H1 (cell line): ENCODE measurements at regions not wholly inside any gene's neighbourhood (a gene's known extent, or its start where the extent isn't known, plus 50 kb on each side); places are given as distances from the start of the nearest gene placed in this dataset.

ENCODE experiments used
- CTCF ChIA-PET: fragments of 300-600 bp; sonication (Branson Sonifier 250); formaldehyde crosslinking; loops from one replicate; lab custom pipeline; 2021; ENCODE audit not compliant: partially characterized antibody; lab: Charles Lee
- POLR2A ChIA-PET: fragments of 300-600 bp; sonication (Branson Sonifier 250); formaldehyde crosslinking; loops from one replicate; lab custom pipeline; 2021; ENCODE audit warnings: inconsistent platforms; ENCODE audit not compliant: partially characterized antibody; lab: Charles Lee
- DNase-seq, 2 experiments: peaks; one replicate each; pipeline versions ENCODE4 v3.0.0 to v3.0.0-alpha.2; 2010 to 2022; ENCODE audit warnings: low spot score in 2 of 2, low read depth in 1 of 2, mixed read lengths in 1 of 2
- FAIRE-seq: peaks from 2 replicates; lab custom pipeline; 2011; peaks lifted over from hg19 to GRCh38; lab: Jason Lieb, UNC
- H2AFZ ChIP-seq: 2 replicates; pipeline ENCODE4 v1.8.1; 2012; ENCODE audit warnings: low read length, inconsistent platforms
- H2AK5ac ChIP-seq: 2 replicates; pipeline ENCODE4 v1.6.1; 2013; ENCODE audit warnings: low read depth, low read length
- H2BK120ac ChIP-seq: replicated peaks from 2 replicates; pipeline ENCODE3; 2013; ENCODE audit warnings: low read depth, low read length, inconsistent platforms
- H2BK12ac ChIP-seq: 2 replicates; pipeline ENCODE4 v1.6.1; 2013; ENCODE audit warnings: low read depth, low read length
- H2BK15ac ChIP-seq: 2 replicates; pipeline ENCODE4 v1.6.1; 2013; ENCODE audit warnings: low read length
- H2BK20ac ChIP-seq: 2 replicates; pipeline ENCODE4 v1.6.1; 2013; ENCODE audit warnings: low read length
- H2BK5ac ChIP-seq: 2 replicates; pipeline ENCODE4 v1.6.1; 2013; ENCODE audit warnings: low read depth, low read length
- H3K14ac ChIP-seq: 2 replicates; pipeline ENCODE4 v1.6.1; 2013; ENCODE audit warnings: inconsistent platforms; ENCODE audit not compliant: insufficient read length
- H3K18ac ChIP-seq: 2 replicates; pipeline ENCODE4 v1.6.1; 2013; ENCODE audit warnings: low read length; ENCODE audit errors: extremely low read depth
- H3K23ac ChIP-seq: 2 replicates; pipeline ENCODE4 v1.6.1; 2013; ENCODE audit warnings: inconsistent platforms; ENCODE audit not compliant: insufficient read length
- H3K23me2 ChIP-seq: 2 replicates; pipeline ENCODE4 v1.6.1; 2013; ENCODE audit warnings: low read depth, low read length
- H3K27ac ChIP-seq: 2 replicates; pipeline ENCODE4 v1.6.1; 2011; ENCODE audit warnings: low read depth, low read length, inconsistent platforms
- H3K27me3 ChIP-seq, 4 experiments: replicated peaks in 1 of 4; 1 replicate in 1 of 4; 2 replicates in 3 of 4; pipeline versions ENCODE4 v1.6.1 to v1.8.1; 2011 to 2013; ENCODE audit warnings: low read length in 3 of 4, mild to moderate bottlenecking in 3 of 4, inconsistent platforms in 2 of 4, mixed read lengths in 2 of 4, moderate library complexity in 1 of 4; ENCODE audit not compliant: control insufficient read depth in 3 of 4, insufficient read depth in 3 of 4; ENCODE audit errors: extremely low read depth in 1 of 4
- H3K36me3 ChIP-seq, 4 experiments: 2 replicates each; pipeline versions ENCODE4 v1.6.1 to v1.8.1; 2011 to 2013; ENCODE audit warnings: mild to moderate bottlenecking in 4 of 4, low read length in 3 of 4, moderate library complexity in 2 of 4, control low read depth in 1 of 4, inconsistent platforms in 1 of 4; ENCODE audit not compliant: insufficient read depth in 4 of 4, control insufficient read depth in 2 of 4
- H3K4ac ChIP-seq: replicated peaks from 2 replicates; pipeline ENCODE3; 2013; ENCODE audit warnings: low read length, low read depth, mixed read lengths, inconsistent platforms; ENCODE audit not compliant: insufficient read length
- H3K4me1 ChIP-seq, 4 experiments: replicated peaks in 1 of 4; 1 replicate in 1 of 4; 2 replicates in 3 of 4; pipeline versions ENCODE4 v1.6.1 to v1.8.1; 2011 to 2013; ENCODE audit warnings: low read length in 3 of 4, inconsistent platforms in 2 of 4, mixed read lengths in 1 of 4; ENCODE audit not compliant: insufficient read depth in 4 of 4, control insufficient read depth in 3 of 4
- H3K4me2 ChIP-seq, 2 experiments: 2 replicates each; pipeline versions ENCODE4 v1.6.1 to v1.8.1; 2011 to 2013; ENCODE audit warnings: low read depth in 2 of 2, low read length in 2 of 2, control low read depth in 1 of 2, inconsistent platforms in 1 of 2, mild to moderate bottlenecking in 1 of 2; ENCODE audit not compliant: insufficient read depth in 1 of 2
- H3K4me3 ChIP-seq, 4 experiments: fragments of 200-600, 300-600 bp in 1 of 4; sonication (generic), shearing (Covaris generic), sonication (Bioruptor Twin) in 1 of 4; 2 replicates each; pipeline versions ENCODE4 v1.5.1 to v1.8.1; 2011 to 2016; ENCODE audit warnings: low read length in 4 of 4, low read depth in 3 of 4, control low read depth in 2 of 4, inconsistent platforms in 2 of 4, mild to moderate bottlenecking in 2 of 4, mixed read lengths in 1 of 4, moderate library complexity in 1 of 4; ENCODE audit not compliant: insufficient read depth in 2 of 4; ENCODE audit errors: extremely low read depth in 1 of 4
- H3K56ac ChIP-seq: replicated peaks from 2 replicates; pipeline ENCODE3; 2013; ENCODE audit warnings: low read depth, mild to moderate bottlenecking, mixed read lengths, low read length, inconsistent platforms; ENCODE audit not compliant: insufficient read length
- H3K79me1 ChIP-seq: 2 replicates; pipeline ENCODE4 v1.6.1; 2013; ENCODE audit warnings: low read depth, low read length, control low read depth
- H3K79me2 ChIP-seq, 2 experiments: 2 replicates each; pipeline versions ENCODE4 v1.6.1 to v1.8.1; 2012 to 2013; ENCODE audit warnings: low read length in 2 of 2, mild to moderate bottlenecking in 2 of 2, inconsistent platforms in 1 of 2; ENCODE audit not compliant: insufficient read depth in 2 of 2, control insufficient read depth in 1 of 2
- H3K9ac ChIP-seq, 4 experiments: replicated peaks in 1 of 4; 1 replicate in 1 of 4; 2 replicates in 3 of 4; pipeline versions ENCODE4 v1.6.1 to v1.8.1; 2011 to 2013; ENCODE audit warnings: low read depth in 3 of 4, low read length in 3 of 4, control low read depth in 2 of 4, mild to moderate bottlenecking in 2 of 4, moderate library complexity in 2 of 4, inconsistent platforms in 1 of 4; ENCODE audit errors: extremely low read depth in 1 of 4
- H3K9me3 ChIP-seq, 2 experiments: 2 replicates each; pipeline versions ENCODE4 v1.6.1 to v1.8.1; 2012 to 2013; ENCODE audit warnings: mild to moderate bottlenecking in 2 of 2, moderate library complexity in 2 of 2, control low read depth in 1 of 2, inconsistent platforms in 1 of 2, low read depth in 1 of 2, low read length in 1 of 2, mixed read lengths in 1 of 2; ENCODE audit not compliant: insufficient read depth in 2 of 2
- H4K20me1 ChIP-seq, 2 experiments: replicated peaks in 1 of 2; 2 replicates each; pipeline versions ENCODE3 to v1.8.1; 2011 to 2013; ENCODE audit warnings: inconsistent platforms in 2 of 2, low read length in 2 of 2, mild to moderate bottlenecking in 1 of 2; ENCODE audit not compliant: insufficient read depth in 2 of 2, control insufficient read depth in 1 of 2
- H4K5ac ChIP-seq: 2 replicates; pipeline ENCODE4 v1.6.1; 2013; ENCODE audit warnings: low read length, low read depth, mixed read lengths, inconsistent platforms; ENCODE audit not compliant: insufficient read length
- H4K8ac ChIP-seq: 2 replicates; pipeline ENCODE4 v1.8.0; 2013; ENCODE audit warnings: mild to moderate bottlenecking, moderate library complexity, low read length, inconsistent platforms; ENCODE audit not compliant: insufficient read depth; ENCODE audit errors: extremely low read depth
- H4K91ac ChIP-seq: replicated peaks from 2 replicates; pipeline ENCODE3; 2013; ENCODE audit warnings: low read length, mixed read lengths, inconsistent platforms; ENCODE audit not compliant: insufficient read length
- JUND ChIP-seq: IDR thresholded peaks from 2 replicates; pipeline ENCODE4 v1.6.1; 2011; ENCODE audit warnings: mild to moderate bottlenecking, improper control_type of control experiment, low read length
- RAD21 ChIP-seq, 2 experiments: IDR thresholded peaks in 1 of 2; conservative IDR thresholded peaks in 1 of 2; 2 replicates each; pipeline ENCODE4 v1.6.1; 2011; ENCODE audit warnings: low read depth in 2 of 2, low read length in 2 of 2, improper control_type of control experiment in 1 of 2, inconsistent platforms in 1 of 2, mild to moderate bottlenecking in 1 of 2, moderate library complexity in 1 of 2
- SIN3A ChIP-seq, 2 experiments: IDR thresholded peaks in 1 of 2; conservative IDR thresholded peaks in 1 of 2; 2 replicates each; pipeline ENCODE4 v1.6.1; 2011 to 2012; ENCODE audit warnings: low read length in 2 of 2, improper control_type of control experiment in 1 of 2, low read depth in 1 of 2, mild to moderate bottlenecking in 1 of 2
- WGBS, 2 experiments: shearing (Covaris generic) in 1 of 2; methylation state at CpG; one replicate each; pipeline versions ENCODE4 v1.1.6 to v1.1.7; 2013 to 2015; ENCODE audit warnings: low lambda C conversion rate in 2 of 2, mixed read lengths in 2 of 2, inconsistent platforms in 1 of 2, low coverage in 1 of 2, missing lambda C conversion rate in 1 of 2; ENCODE audit not compliant: insufficient replicate concordance in 2 of 2, insufficient coverage in 1 of 2, insufficient read length in 1 of 2; ENCODE audit errors: extremely low coverage in 1 of 2, missing lambda C conversion rate in 1 of 2; 5-methylcytosine and 5-hydroxymethylcytosine counted together

GRCh38 chr5:145341842-145342241, 493.3 kb downstream of the PRELID2 start:
- Histone ChIP-seq H3K36me3 (no peaks in the 10 kb centered on the region), H2AK5ac (no peak overlapping the region), H3K4ac (no peak overlapping the region), H3K23me2 (no peaks in the 10 kb centered on the region), H4K5ac (no peak overlapping the region), H3K79me2 (no peaks in the 10 kb centered on the region), H2BK120ac (no peak overlapping the region), H3K27ac (no peak overlapping the region), H3K18ac (no peak overlapping the region), H4K20me1 (no peaks in the 10 kb centered on the region), H2BK20ac (no peak overlapping the region), H3K79me1 (no peaks in the 10 kb centered on the region), H4K91ac (no peak overlapping the region), H3K9ac (no peak overlapping the region), H3K14ac (no peak overlapping the region), H2BK5ac (no peak overlapping the region), H4K8ac (no peak overlapping the region), H2BK12ac (no peak overlapping the region), H3K4me1 (no peaks in the 10 kb centered on the region), H2BK15ac (no peak overlapping the region), H2AFZ (no peak overlapping the region), H3K27me3 (no peaks in the 10 kb centered on the region), H3K9me3 (no peaks in the 10 kb centered on the region), H3K23ac (no peak overlapping the region), H3K4me3 (no peak overlapping the region), H3K4me2 (no peak overlapping the region), H3K56ac (no peak overlapping the region)
- 94% methylated on average over 1 of the region's 1 CpG; no CpG with 5 or more reads in 1 of the 2 experiments for WGBS, 2 experiments
- CTCF ChIA-PET = no interaction called here
- POLR2A ChIA-PET = no interaction called here
- TF ChIP-seq SIN3A (conservative IDR thresholded peaks at IDR 0.05 in 1 of 2, IDR thresholded peaks at IDR 0.05 in 1 of 2; ENCODE audit: low read depth in 1 of 2, low read length in 2 of 2) (no peak), RAD21 (IDR thresholded peaks at IDR 0.05 in 1 of 2, conservative IDR thresholded peaks at IDR 0.05 in 1 of 2; ENCODE audit: low read depth in 2 of 2, low read length in 2 of 2) (no peak), JUND (no peak)
- DNase-seq (no peak), FAIRE-seq (no peak)
